IMR-90 (cell line): ENCODE measurements at regions not wholly inside any gene's neighbourhood (a gene's known extent, or its start where the extent isn't known, plus 50 kb on each side); places are given as distances from the start of the nearest gene placed in this dataset.

Experiments
- CEBPB ChIP-seq: IDR thresholded peaks from 2 replicates; pipeline ENCODE4 v1.6.1; 2012; ENCODE audit warnings: low read depth, low read length, improper control_type of control experiment
- CTCF ChIP-seq: conservative IDR thresholded peaks from 2 replicates; pipeline ENCODE4 v1.5.1; 2012; ENCODE audit warnings: mild to moderate bottlenecking, low read depth, low read length, improper control_type of control experiment
- RFX5 ChIP-seq: IDR thresholded peaks from 2 replicates; pipeline ENCODE4 v1.8.0; 2012; ENCODE audit warnings: low read depth, mild to moderate bottlenecking, low read length, moderate library complexity
- SMC3 ChIP-seq: fragments of 150-350 bp; IDR thresholded peaks from 2 replicates; pipeline ENCODE4 v1.6.1; 2016; ENCODE audit warnings: low read depth, mild to moderate bottlenecking, antibody characterized with exemption, low read length, moderate library complexity

DNA sequence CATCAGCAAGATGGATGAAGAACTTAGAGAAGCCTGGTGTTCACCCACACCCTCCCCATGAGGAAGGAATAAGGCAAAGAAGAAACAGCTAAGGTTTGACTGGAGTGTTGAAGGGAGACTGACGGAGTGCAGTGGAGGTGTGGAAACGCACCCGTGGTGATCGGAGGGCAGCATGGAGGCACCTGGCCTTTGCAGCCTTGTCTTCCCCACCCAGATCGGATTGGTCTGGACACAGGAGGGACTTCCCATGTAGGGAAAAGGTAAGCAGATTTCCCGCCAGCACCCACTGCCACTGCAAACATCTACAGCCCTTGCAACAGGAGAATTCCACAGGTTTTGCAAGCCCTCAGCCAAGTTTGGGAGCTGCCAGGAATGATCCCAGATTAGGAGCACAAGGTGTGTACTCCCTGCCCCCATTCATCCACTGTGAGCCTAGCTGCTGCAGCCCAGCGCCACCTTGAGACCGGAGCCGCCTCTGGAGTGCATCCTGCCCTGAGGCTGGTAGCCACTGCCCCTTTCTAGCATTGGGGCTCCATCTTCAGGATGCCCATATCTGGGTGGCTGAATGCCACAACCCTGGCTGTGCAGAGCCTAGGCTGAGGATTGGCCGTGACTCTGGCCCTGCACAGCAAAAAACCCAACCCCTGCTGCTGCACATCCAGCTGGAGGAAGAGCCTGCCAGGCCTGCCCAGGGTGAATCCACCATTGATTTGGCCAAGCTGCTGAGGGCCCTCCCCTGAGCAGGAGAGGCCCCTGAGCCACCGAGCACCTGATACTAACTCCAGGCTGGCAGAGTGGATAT lies 411.1 kb downstream of the TMEM121 start:
- TF ChIP-seq SMC3 (no peak), CEBPB (no peak), CTCF (no peak), RFX5 (no peak)
